Nephron progenitor cell (in vitro differentiated cells): ENCODE measurements at regions not wholly inside any gene's neighbourhood (a gene's known extent, or its start where the extent isn't known, plus 50 kb on each side); places are given as distances from the start of the nearest gene placed in this dataset.

Experiments used
- DNase-seq: peaks from one replicate; pipeline ENCODE4 v3.0.0; 2021
- H3K27ac Mint-ChIP-seq: 2 replicates; pipeline ENCODE4 v1.8.0; 2021; ENCODE audit warnings: mild to moderate bottlenecking, moderate library complexity, mixed read lengths
- H3K27me3 Mint-ChIP-seq: 2 replicates; pipeline ENCODE4 v1.8.0; 2021; ENCODE audit warnings: mild to moderate bottlenecking, low read depth, mixed read lengths; ENCODE audit not compliant: poor library complexity
- H3K36me3 Mint-ChIP-seq: 2 replicates; pipeline ENCODE4 v1.8.0; 2021; ENCODE audit warnings: low read depth, mixed read lengths
- H3K4me1 Mint-ChIP-seq: 2 replicates; pipeline ENCODE4 v1.8.0; 2021; ENCODE audit warnings: mixed read lengths
- H3K4me3 Mint-ChIP-seq: 2 replicates; pipeline ENCODE4 v1.8.0; 2021; ENCODE audit warnings: mild to moderate bottlenecking, moderate library complexity, mixed read lengths
- H3K9me3 Mint-ChIP-seq: 2 replicates; pipeline ENCODE4 v1.8.0; 2021; ENCODE audit warnings: mild to moderate bottlenecking, moderate library complexity, mixed read lengths
- TF ChIP-seq, protein P1 (sequence below): fragments of 200-600 bp; sonication (generic); IDR thresholded peaks from 2 replicates; pipeline ENCODE4 v1.5.0; 2021; ENCODE audit warnings: antibody characterized with exemption

DNA sequence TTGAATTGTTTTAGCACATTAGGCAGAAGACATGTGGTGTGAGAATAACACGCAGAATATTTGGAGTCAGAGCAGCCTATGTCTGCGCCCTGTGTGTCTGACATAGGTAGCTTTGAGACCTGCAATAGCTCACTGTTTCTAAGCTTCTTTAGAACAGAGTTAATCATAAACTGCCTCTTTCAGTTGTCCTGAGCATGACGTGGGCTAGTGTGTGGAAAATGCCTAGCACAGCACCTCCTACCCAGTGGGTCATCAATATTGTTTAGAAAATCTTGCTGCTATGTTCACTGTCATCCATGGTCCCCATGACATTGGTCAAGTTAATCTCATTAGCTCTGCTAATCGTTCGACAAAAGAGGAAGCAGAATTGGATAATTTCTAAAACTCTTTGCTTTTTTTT is 357.4 kb upstream of the SGCD start:
- TF ChIP-seq, protein P1, sequence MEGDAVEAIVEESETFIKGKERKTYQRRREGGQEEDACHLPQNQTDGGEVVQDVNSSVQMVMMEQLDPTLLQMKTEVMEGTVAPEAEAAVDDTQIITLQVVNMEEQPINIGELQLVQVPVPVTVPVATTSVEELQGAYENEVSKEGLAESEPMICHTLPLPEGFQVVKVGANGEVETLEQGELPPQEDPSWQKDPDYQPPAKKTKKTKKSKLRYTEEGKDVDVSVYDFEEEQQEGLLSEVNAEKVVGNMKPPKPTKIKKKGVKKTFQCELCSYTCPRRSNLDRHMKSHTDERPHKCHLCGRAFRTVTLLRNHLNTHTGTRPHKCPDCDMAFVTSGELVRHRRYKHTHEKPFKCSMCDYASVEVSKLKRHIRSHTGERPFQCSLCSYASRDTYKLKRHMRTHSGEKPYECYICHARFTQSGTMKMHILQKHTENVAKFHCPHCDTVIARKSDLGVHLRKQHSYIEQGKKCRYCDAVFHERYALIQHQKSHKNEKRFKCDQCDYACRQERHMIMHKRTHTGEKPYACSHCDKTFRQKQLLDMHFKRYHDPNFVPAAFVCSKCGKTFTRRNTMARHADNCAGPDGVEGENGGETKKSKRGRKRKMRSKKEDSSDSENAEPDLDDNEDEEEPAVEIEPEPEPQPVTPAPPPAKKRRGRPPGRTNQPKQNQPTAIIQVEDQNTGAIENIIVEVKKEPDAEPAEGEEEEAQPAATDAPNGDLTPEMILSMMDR = no peak
- DNase-seq = no peak
- Mint-ChIP-seq H3K9me3 (peaks cover 12% of the 10 kb centered on the region), H3K4me3 (no peak overlapping the region), H3K27me3 (peaks cover 5% of the 10 kb centered on the region), H3K4me1 (no peaks in the 10 kb centered on the region), H3K36me3 (no peaks in the 10 kb centered on the region), H3K27ac (no peak overlapping the region)

DNA sequence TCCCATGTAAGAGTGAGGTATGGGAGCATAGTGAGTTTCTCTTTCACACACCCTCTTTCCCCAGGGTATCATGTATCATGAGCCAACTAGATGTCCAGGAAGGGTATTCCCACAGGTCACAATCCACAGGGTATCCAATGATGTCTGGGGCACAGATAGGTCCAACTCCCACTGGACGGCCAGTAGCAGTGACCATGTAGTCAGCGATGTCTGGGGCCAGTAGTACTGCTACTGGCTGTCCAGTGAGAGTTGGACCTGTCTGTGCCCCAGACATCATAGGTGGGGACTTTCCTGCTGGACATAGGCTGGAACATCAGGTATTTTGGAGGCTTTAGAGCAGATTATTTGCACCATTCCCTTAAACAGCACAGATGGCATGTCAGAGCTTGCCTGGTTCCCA is 352.6 kb upstream of the SGCD start:
- Mint-ChIP-seq H3K27me3 (no peaks in the 10 kb centered on the region), H3K9me3 (no peaks in the 10 kb centered on the region), H3K4me1 (peaks cover 14% of the 10 kb centered on the region), H3K4me3 (no peak overlapping the region), H3K27ac (no peak overlapping the region), H3K36me3 (no peaks in the 10 kb centered on the region)
- DNase-seq = no peak
- TF ChIP-seq, protein P1 = no peak

DNA sequence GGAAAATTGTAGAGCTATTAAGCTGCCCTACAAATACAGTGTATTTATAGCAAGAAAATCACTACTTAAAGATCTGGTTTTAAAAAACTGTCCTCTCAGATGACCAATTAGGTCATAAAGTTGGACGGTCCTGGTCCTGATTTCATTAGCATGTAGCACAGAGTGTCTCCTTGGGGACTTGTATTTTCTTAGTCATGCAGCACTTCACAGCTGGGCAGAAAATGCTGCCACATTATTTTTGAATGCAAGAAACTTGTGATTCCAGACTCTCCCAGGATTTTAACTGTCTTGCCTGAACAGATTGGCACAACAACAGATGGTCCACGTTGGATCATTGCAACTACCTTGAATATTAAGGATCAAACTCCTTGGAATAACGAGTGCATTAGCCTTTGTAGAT is 348.1 kb upstream of the SGCD start:
- no peak for DNase-seq
- Mint-ChIP-seq H3K4me1 (peaks cover 14% of the 10 kb centered on the region), H3K27me3 (no peaks in the 10 kb centered on the region), H3K4me3 (no peak overlapping the region), H3K9me3 (no peaks in the 10 kb centered on the region), H3K36me3 (no peaks in the 10 kb centered on the region), H3K27ac (no peak overlapping the region)
- TF ChIP-seq, protein P1 = no peak

- no peaks in the 10 kb centered on the region for H3K27me3 Mint-ChIP-seq
- no peaks in the 10 kb centered on the region for H3K9me3 Mint-ChIP-seq
- H3K4me1 Mint-ChIP-seq = peaks cover 13% of the 10 kb centered on the region
- H3K36me3 Mint-ChIP-seq = no peaks in the 10 kb centered on the region
- no peak overlapping the region for H3K27ac Mint-ChIP-seq
- no peak overlapping the region for H3K4me3 Mint-ChIP-seq
- TF ChIP-seq, protein P1 = no peak
- DNase-seq = no peak
Observed at GRCh38 chr5:155982354-155982753, 344.6 kb upstream of the SGCD start.

DNA sequence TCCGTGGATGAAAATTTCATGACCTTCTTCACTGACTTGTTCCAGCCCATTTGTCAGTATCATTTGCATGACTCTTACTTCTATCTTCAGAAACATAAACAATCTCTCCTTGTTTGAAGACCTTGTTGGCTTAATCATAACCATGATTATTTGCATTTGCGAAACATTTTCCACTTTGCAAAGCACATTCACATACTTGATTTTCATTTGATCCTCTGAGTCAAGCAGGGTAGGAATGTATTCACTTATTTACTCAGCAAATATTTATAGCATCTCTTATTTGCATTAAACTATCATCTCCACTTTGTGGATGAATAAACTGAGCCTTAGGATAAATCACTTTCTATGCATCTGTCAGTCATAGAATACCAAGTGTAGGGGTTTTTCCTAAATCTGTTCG is 343.0 kb upstream of the SGCD start:
- Mint-ChIP-seq H3K27me3 (no peaks in the 10 kb centered on the region), H3K4me1 (peaks cover 3% of the 10 kb centered on the region), H3K4me3 (no peak overlapping the region), H3K9me3 (no peaks in the 10 kb centered on the region), H3K36me3 (no peaks in the 10 kb centered on the region), H3K27ac (no peak overlapping the region)
- DNase-seq = no peak
- TF ChIP-seq, protein P1 = no peak

GRCh38 chr5:155987265-155987810 is 339.6 kb upstream of the SGCD start:
- no peaks in the 10 kb centered on the region for H3K4me1 Mint-ChIP-seq
- no peak overlapping the region for H3K27ac Mint-ChIP-seq
- no peaks in the 10 kb centered on the region for H3K9me3 Mint-ChIP-seq
- no peaks in the 10 kb centered on the region for H3K27me3 Mint-ChIP-seq
- no peaks in the 10 kb centered on the region for H3K36me3 Mint-ChIP-seq
- H3K4me3 Mint-ChIP-seq = no peak overlapping the region
- TF ChIP-seq, protein P1 = no peak
- no peak for DNase-seq
